ENCODE measurements at regions not wholly inside any gene's neighbourhood (a gene's known extent, or its start where the extent isn't known, plus 50 kb on each side); places are given as distances from the start of the nearest gene placed in this dataset.

GRCh38 chr10:62538606-62539005 lies 164.4 kb downstream of the ZNF365 start:
- in situ Hi-C loops (cut with HindIII; ENCODE audit: low sequenced_read_pairs): no loop called here
- no peak overlapping the region for H3K4me3 ChIP-seq (ENCODE audit: low read depth, low read length)
- DNase-seq (ENCODE audit: low read depth, low spot score): no peak

GRCh38 chr10:62540389-62540788 lies 166.2 kb downstream of the ZNF365 start:
- no peak for DNase-seq (ENCODE audit: low read depth, low spot score)

More at GRCh38 chr10:62538606-62539005, 164.4 kb downstream of the ZNF365 start:
- TF ChIP-seq CTCF (IDR thresholded peaks at IDR 0.05; ENCODE audit: low read depth, low read length): no peak

GRCh38 chr10:62541811-62542210 lies 167.6 kb downstream of the ZNF365 start:
- no peak for DNase-seq (ENCODE audit: low read depth, low spot score)
- in situ Hi-C loops (cut with HindIII; ENCODE audit: low sequenced_read_pairs): no loop called here

More at GRCh38 chr10:62540389-62540788, 166.2 kb downstream of the ZNF365 start:
- no peak overlapping the region for H3K4me3 ChIP-seq (ENCODE audit: low read depth, low read length)
- no peak for TF ChIP-seq CTCF (IDR thresholded peaks at IDR 0.05; ENCODE audit: low read depth, low read length)
- in situ Hi-C loops (cut with HindIII; ENCODE audit: low sequenced_read_pairs): no loop called here

GRCh38 chr10:62543571-62544355 lies 169.6 kb downstream of the ZNF365 start:
- in situ Hi-C loops (cut with HindIII; ENCODE audit: low sequenced_read_pairs): no loop called here
- no peak overlapping the region for H3K4me3 ChIP-seq (ENCODE audit: low read depth, low read length)
- no peak for TF ChIP-seq CTCF (IDR thresholded peaks at IDR 0.05; ENCODE audit: low read depth, low read length)
- DNase-seq (ENCODE audit: low read depth, low spot score): no peak

More at GRCh38 chr10:62541811-62542210, 167.6 kb downstream of the ZNF365 start:
- H3K4me3 ChIP-seq (ENCODE audit: low read depth, low read length): no peak overlapping the region
- no peak for TF ChIP-seq CTCF (IDR thresholded peaks at IDR 0.05; ENCODE audit: low read depth, low read length)

GRCh38 chr10:62545160-62546066 lies 171.2 kb downstream of the ZNF365 start:
- no peak for DNase-seq (ENCODE audit: low read depth, low spot score)
- in situ Hi-C loops (cut with HindIII; ENCODE audit: low sequenced_read_pairs): no loop called here
- no peak overlapping the region for H3K4me3 ChIP-seq (ENCODE audit: low read depth, low read length)
- TF ChIP-seq CTCF (IDR thresholded peaks at IDR 0.05; ENCODE audit: low read depth, low read length): no peak

- no peak overlapping the region for H3K4me3 ChIP-seq (ENCODE audit: low read depth, low read length)
- in situ Hi-C loops (cut with HindIII; ENCODE audit: low sequenced_read_pairs): no loop called here
- TF ChIP-seq CTCF (IDR thresholded peaks at IDR 0.05; ENCODE audit: low read depth, low read length): no peak
- DNase-seq (ENCODE audit: low read depth, low spot score): no peak
Measured at GRCh38 chr10:62548686-62549085, 174.5 kb downstream of the ZNF365 start.

Data from astrocyte of the spinal cord (primary cell).